Epithelial cell of esophagus (primary cell): ENCODE measurements at regions not wholly inside any gene's neighbourhood (a gene's known extent, or its start where the extent isn't known, plus 50 kb on each side); places are given as distances from the start of the nearest gene placed in this dataset.

Experiments used
- DNase-seq: peaks from one replicate; pipeline ENCODE4 v3.0.0; 2010; ENCODE audit warnings: low read depth
- H3K4me3 ChIP-seq: 2 replicates; pipeline ENCODE4 v1.5.1; 2011; ENCODE audit warnings: mild to moderate bottlenecking, low read length, control low read depth
- TF ChIP-seq, protein P1 (sequence below): IDR thresholded peaks from 2 replicates; pipeline ENCODE4 v1.5.1; 2011; ENCODE audit warnings: low read depth, mild to moderate bottlenecking, low read length, control low read depth, inconsistent platforms; ENCODE audit not compliant: insufficient read depth; ENCODE audit errors: missing control alignments

DNA sequence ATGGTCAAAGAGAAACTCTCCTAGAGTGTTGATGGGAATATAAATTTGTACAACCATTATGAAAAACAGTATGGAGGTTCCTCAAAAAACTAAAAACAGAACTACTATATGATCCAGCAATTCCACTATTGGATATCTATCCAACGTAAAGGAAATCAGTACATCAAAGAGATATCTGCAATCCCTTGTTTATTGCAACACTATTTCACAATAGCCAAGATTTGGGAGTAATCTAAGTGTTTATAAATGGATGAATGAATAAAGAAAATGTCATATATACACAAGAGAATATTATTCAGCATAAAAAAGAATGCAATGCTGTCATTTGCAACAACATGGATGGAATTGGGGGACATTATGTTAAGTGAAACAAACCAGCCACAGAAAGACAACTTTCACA lies 1118.1 kb upstream of the PRKX start:
- DNase-seq: no peak
- no peak overlapping the region for H3K4me3 ChIP-seq
- TF ChIP-seq, protein P1, sequence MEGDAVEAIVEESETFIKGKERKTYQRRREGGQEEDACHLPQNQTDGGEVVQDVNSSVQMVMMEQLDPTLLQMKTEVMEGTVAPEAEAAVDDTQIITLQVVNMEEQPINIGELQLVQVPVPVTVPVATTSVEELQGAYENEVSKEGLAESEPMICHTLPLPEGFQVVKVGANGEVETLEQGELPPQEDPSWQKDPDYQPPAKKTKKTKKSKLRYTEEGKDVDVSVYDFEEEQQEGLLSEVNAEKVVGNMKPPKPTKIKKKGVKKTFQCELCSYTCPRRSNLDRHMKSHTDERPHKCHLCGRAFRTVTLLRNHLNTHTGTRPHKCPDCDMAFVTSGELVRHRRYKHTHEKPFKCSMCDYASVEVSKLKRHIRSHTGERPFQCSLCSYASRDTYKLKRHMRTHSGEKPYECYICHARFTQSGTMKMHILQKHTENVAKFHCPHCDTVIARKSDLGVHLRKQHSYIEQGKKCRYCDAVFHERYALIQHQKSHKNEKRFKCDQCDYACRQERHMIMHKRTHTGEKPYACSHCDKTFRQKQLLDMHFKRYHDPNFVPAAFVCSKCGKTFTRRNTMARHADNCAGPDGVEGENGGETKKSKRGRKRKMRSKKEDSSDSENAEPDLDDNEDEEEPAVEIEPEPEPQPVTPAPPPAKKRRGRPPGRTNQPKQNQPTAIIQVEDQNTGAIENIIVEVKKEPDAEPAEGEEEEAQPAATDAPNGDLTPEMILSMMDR: no peak

DNA sequence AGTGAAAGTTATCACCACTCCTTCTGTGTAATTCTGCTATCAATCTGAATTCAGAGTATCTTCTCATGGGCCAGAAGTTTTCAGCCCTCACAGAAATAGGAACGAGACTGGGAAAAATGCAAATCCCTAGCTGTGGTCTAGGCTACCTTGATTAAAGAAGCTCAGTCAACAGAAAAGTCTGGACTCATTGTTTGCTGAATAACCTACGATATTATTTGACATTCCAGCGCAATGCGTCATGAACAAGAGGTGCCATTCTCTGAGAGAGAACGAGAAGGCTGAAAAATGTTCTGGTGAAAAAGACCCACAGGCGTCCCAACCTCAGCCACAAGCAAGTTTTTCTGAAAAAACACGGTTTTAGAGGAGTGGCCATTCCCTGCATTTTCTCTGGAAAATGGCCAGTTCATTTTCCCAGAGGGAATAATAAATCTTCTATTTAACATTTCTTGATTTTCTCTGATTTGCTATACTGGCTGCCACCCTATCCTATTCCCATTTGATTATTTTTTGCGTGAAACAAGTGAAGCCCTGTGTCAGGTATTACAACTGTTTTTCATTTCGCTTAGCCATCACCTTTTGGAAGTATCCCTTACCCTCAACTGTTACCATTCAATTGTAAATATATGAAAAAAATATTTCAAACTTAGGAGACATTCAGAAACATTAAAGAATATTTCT lies 1117.6 kb upstream of the PRKX start:
- H3K4me3 ChIP-seq: no peak overlapping the region
- TF ChIP-seq, protein P1: no peak
- DNase-seq: peak; percentile 61

DNA sequence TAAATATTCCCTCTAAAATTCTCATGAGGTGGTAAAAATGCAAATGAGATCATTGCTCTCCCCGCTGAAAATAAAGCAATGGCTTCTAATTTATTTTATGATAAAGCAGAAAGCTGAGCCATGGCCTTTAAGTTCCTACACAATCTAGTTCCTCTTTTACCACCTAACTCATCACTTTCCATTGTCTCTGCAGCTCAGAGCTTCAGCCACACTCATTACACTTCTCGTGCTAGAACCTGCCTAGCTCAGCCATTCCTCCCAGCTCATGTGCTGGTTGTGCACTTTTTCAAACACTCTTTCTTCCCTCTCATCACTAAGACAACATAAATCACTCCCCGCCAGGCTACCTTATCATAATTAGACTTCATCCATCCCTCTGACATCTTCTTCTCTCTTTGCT lies 1112.1 kb upstream of the PRKX start:
- DNase-seq: no peak
- TF ChIP-seq, protein P1: no peak
- no peak overlapping the region for H3K4me3 ChIP-seq

DNA sequence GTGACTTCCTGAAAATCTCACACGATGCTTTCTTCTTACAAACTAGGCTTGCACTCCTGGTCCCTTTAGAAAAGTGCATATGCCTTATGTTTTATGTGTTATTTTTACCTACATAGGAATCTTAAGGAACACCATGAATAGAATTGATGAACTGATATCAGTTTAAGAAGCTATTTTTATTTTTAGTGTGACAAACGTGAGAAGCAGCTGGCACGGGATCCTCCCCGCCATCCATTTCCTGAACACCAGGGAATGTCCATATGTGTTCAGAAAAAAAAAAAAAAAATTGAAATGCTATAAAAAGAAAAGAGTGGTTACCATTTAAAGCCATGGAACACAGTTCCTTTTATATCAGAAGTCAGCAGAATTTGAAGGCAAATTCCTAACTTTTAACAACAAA lies 1096.1 kb upstream of the PRKX start:
- TF ChIP-seq, protein P1: no peak
- DNase-seq: no peak
- H3K4me3 ChIP-seq: no peak overlapping the region

DNA sequence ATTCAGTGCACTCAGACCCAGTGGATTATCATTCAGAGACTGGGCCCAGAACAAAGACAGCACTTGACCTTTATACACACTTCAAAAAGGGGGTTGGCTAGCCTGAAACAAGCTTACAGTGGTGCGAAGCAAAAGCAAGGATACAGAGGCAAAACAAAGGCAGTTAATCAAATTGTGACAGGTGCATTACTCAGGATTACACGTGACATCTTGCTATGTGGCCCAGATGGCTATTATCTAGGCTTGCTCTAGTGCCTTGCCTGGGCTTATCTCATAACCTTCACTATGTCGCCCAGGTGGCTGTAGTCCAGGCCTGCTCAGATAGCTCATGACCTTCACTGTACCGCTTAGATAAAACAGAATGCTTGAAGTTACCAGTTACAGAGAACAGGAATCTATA lies 1092.1 kb upstream of the PRKX start:
- TF ChIP-seq, protein P1: no peak
- DNase-seq: no peak
- H3K4me3 ChIP-seq: no peak overlapping the region

DNA sequence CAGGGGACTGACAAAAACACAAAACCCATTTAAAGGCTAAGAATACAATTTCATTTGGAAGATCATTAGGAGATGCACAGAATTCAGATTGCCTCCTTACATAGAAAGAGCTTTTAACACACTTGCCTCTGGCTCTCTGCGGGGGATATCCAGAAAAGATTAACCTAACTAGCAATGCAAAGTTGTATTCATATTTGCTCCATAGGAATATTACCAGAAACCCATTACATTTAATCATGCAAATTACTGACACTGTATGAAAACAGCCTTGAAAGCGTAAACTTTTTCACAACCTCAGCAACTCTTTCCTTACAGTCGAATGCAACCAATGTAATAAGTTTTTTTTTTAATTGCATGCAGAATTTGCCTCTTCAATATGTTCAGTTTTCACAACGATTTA lies 1087.3 kb upstream of the PRKX start:
- no peak for DNase-seq
- H3K4me3 ChIP-seq: no peak overlapping the region
- TF ChIP-seq, protein P1: no peak

DNA sequence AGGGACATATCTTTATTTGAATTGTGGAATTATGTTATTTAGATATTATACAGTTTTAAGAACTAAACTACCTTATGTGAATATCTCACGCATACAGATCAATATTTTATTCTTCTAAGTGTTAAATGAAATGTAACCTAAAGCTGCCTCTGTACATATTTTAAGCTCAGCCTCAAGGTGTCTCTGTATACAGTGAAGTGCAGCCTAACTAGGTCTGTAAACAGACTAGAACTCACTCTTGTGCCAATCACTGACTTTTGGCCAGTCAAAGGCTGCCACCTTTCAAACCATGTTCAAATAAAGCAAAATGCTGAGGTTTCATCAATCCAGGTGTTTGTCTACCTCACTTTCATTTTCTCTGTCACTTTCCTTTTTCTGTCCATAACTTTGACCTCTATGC lies 1074.5 kb upstream of the PRKX start:
- H3K4me3 ChIP-seq: no peak overlapping the region
- TF ChIP-seq, protein P1: no peak
- peak; percentile 1 for DNase-seq
